Activated CD4-positive, alpha-beta T cell treated with anti-CD3 and anti-CD28 coated beads for 4 hours (primary cell): ENCODE measurements at regions not wholly inside any gene's neighbourhood (a gene's known extent, or its start where the extent isn't known, plus 50 kb on each side); places are given as distances from the start of the nearest gene placed in this dataset.
"Not testable (repeated sequence)": the region's sequence is repeated elsewhere in the genome, so short reads cannot be mapped to it uniquely, and the experiment has no call there.

Source experiments
- DNase-seq, 2 donors: peaks; one replicate each; pipeline ENCODE4 v3.0.0-alpha.2; 2020

DNA sequence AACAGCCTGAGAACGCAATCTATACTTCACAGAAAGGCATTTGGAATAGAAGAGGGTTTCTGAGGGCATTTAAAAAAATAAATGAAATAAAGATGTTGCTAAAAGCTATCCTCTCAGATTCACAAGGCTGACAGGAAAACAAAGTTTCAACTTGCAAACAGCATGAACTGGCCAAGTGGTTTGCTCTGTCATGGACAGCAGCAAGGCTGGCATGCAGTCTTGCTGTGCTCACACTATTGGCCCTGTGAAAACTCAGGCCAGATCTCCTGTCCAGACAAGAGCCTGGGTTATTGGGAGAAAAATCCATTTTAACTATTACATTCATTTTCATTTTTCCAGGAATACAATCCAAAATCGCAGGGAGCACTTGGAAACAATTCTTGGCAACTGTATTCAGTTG, 506.2 kb upstream of the SLC35B3 start:
- DNase-seq: no peak

- DNase-seq: no peak
Measured at GRCh38 chr6:8940356-8940755, 505.0 kb upstream of the SLC35B3 start.

DNA sequence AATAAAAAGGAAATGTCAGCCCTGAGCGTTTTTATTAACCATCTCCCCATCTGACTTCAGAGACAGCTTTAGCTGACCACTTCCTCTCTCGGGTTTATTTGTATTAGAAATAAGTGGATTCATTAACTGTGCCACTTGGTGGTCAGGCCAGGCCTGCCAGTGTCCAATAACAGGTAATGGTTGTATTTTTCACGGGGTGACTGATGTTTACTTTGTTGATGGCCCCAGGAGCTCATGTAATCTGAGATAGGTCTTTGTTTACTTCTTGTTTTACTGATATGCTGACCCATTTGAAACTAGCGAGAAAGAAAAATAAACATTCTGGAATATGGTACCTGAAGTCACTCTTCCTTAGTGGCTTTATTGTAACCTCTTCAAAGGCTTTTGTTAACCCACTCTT, 504.3 kb upstream of the SLC35B3 start:
- no peak for DNase-seq

- no peak for DNase-seq
Measured at GRCh38 chr6:8934318-8934717, 499.0 kb upstream of the SLC35B3 start.

DNA sequence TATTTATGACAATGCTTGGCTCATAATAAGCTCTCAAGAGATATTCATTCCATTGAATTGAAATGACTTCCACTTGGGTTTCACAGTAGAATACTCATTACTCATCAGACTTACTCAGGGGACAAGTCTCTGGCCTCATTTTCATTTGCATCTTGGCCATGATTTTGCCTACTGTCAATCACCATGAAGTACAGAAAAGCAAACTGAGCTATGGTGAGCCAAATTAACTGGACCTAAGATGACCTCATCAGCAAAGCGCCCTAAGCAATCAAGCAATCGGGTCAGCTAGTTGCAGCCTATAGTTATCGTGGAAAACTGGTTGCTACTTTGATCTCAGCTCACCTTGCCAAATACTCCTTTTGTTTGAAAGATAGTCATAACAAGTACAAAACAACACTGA, 494.7 kb upstream of the SLC35B3 start:
- no peak for DNase-seq

GRCh38 chr6:8920244-8920643, 484.9 kb upstream of the SLC35B3 start:
- DNase-seq: not testable (repeated sequence)

DNA sequence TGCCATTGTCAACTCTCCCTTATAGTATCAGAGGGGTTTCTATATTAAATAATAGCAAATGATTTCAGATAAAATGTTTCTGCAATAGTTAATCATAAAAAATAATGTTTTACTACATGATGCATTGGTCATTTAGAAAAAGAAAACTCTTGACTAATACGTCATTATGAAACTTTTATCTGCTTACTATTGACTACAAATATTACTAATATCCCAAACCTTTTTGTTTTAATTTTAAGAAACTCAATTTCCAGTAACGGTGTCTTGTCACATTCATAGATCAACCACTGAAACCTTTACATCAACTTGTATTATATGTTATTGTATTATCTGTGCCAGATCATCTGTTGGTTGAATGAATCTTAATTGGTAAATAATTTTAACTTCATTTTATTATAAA, 482.9 kb upstream of the SLC35B3 start:
- DNase-seq: no peak

DNA sequence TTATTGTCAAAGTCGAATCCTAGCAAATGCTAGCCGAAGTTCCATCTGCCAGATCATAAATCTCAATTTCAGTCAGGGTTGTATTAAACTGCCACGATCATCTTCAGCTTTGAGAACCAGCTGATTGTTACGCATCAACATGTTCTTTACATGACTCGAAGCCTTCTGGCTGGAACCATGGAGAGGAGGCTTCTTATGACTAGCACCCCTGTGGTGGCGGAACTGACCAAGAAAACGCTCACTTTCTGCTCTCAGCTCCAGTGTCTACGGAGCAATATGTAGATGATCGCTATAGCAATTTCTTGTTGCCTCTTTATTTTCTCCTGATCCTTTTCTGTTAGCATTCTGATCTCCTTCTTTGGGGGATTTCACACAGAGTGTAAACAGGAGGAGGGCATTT, 479.4 kb upstream of the SLC35B3 start:
- no peak for DNase-seq

GRCh38 chr6:8908638-8909037, 473.3 kb upstream of the SLC35B3 start:
- no peak for DNase-seq

GRCh38 chr6:8906699-8907098, 471.4 kb upstream of the SLC35B3 start:
- no peak for DNase-seq

DNA sequence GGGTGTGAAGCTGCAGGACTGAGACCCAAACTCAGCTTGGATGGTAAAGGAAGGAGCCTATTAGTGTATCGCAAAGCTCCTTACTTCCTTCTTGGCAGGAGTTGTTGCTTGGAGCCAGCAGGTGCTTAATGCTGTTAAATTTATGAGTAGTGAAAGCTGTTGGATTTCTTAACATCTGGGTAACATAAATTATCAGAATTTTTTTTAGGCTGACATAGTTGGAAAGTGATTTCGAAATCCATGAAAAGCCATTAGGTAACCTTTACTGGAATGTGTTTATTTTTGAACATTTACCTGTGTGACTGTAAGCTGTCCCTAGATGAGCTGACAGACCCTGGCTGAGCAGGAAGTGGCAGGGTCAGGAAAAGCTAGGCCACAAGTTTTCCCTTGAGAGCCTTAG, 470.4 kb upstream of the SLC35B3 start:
- DNase-seq: no peak

- no peak for DNase-seq
Measured at GRCh38 chr6:8904754-8905153, 469.4 kb upstream of the SLC35B3 start.

DNA sequence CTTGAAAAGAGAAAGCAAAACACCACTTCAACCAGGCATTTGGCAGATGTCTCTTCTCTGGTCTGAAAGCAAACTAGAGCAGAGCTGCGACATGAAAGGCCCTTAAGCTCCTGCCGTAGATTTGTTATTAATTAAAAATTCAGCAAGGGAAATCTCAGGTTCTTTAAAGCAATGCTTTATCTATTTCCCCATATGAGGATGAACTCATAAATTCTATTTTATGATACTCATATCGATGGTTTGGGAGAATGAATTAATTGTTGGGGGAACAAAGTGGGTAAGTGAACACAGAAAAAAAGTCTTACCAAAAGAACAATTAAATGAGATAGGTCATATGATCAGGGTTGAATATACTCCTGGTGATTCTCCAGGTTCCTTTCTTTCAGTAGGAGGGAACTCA, 464.7 kb upstream of the SLC35B3 start:
- DNase-seq: no peak

- DNase-seq: no peak
Measured at GRCh38 chr6:8889514-8889913, 454.2 kb upstream of the SLC35B3 start.

DNA sequence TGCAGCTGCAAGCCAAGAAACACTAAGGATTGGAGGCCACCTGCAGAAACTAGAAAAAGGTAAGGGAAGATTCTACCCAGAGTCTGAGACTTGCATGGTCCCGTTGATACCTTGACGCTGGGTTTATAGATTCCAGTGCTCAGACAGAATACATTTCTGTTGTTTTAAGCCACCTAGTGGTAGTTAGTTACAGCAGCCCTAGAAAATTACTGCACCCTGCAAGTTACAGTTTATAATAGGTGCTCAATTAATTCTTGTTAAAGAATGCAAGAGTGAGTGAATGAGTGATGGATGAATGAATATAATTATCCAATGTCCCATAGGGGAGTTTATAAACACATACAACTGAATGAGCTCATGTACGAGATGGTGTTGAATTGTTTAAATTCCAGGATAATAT, 453.1 kb upstream of the SLC35B3 start:
- DNase-seq: no peak

- no peak for DNase-seq
Measured at GRCh38 chr6:8881663-8882062, 446.3 kb upstream of the SLC35B3 start.

GRCh38 chr6:8879334-8879733, 444.0 kb upstream of the SLC35B3 start:
- no peak for DNase-seq

GRCh38 chr6:8875986-8876385, 440.6 kb upstream of the SLC35B3 start:
- no peak for DNase-seq

DNA sequence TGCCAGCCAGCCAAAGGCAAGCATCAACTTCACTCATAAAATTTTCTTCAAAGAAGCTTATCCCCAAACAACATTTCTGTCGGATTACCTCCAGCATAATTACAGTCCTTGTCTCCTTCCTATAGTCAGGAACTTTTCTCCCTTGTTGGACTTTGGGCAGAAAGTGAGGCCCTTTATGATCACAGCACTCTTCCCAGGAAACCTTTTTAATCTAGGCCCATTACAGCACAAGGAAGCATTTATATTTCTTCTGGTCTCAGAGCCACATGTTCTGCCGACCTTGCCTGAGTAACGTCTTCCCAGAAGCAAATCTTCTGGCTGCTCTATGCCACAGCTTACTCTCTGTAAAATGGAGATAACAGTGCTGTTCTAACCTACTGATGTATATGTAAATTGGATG, 437.2 kb upstream of the SLC35B3 start:
- no peak for DNase-seq

DNA sequence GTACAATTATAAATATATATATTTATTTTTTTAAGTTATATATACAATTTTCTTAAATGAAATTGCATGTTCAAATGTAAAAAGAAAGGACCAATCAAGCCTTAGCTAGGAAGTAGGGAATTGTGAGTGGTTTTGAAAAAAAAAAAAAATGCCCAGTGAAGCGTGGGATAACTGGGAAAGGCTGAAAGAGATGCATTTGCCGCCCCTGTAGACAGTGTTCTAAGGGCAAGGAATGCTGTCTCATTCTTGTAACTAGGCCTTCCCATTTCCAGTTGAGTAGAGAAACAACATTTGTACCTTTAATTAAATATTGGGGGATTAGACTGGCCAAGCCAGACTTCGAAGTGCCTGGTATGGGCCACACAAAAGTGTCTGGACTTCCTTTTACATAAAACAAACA, 430.1 kb upstream of the SLC35B3 start:
- DNase-seq: no peak

GRCh38 chr6:8860671-8861070, 425.3 kb upstream of the SLC35B3 start:
- no peak for DNase-seq

DNA sequence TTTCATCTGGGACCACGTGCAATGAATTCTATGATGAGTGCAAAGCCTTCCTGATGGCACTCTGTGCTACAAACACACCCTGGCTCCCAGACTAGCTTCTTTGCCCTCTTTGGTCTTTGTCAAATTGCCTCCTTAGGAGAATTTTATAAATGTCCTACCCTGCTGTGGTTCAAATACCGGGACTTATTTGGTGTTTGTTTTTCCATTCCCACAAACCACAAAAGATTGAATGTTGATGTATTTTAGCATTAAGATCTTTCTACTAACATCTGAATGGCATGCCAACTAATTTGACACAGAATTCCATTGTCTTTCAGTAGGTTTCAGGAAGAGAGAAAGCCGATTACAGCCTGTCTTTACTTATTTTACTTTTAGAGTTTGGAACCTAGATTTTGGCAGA, 424.2 kb upstream of the SLC35B3 start:
- DNase-seq: no peak

DNA sequence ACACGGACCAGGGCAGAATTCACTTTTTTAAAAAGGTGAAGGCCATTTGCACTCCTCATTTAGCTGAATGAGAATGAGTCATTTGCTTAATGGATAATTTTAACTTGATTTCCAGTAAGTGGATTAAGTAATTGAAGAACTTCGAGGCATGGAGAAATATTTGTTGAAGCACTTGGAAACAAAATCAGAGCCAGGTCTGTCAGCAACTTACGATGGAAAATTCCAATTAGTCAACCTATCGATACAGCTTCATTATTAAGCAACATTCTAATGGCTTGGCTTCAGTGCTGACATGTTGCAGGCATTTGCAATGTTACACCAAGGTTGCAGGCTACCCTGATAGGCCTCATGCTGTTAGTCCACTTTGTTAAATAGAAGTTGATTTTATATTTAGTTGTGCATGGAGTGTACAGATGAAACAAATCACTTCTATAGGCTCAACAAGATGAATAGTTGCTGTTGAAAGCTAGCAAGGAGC, 423.5 kb upstream of the SLC35B3 start:
- DNase-seq: no peak

GRCh38 chr6:8857160-8857559, 421.8 kb upstream of the SLC35B3 start:
- no peak for DNase-seq

DNA sequence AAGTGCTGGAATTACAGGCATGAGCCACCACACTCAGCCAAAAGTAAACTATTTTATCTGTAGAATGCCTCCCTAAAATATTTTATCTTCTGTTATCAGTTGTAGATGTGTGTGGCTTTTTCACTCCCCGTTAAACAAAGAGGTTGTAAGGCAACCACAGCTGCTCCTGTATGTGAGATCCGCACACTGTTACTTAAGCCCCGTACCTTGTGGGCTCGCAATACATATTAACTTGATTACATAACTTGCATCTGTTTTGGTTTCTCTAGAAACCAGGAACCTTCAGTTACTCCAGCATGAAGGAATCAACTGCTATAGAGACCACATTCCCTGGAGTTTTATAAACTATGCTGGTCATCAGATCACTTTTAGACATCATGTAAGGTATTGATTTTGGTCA, 420.1 kb upstream of the SLC35B3 start:
- DNase-seq: no peak

GRCh38 chr6:8852332-8852731, 417.0 kb upstream of the SLC35B3 start:
- DNase-seq: no peak
